HS-5 (cell line): ENCODE measurements at regions not wholly inside any gene's neighbourhood (a gene's known extent, or its start where the extent isn't known, plus 50 kb on each side); places are given as distances from the start of the nearest gene placed in this dataset.
"Not testable (repeated sequence)": the region's sequence is repeated elsewhere in the genome, so short reads cannot be mapped to it uniquely, and the experiment has no call there.

Experiments used
- DNase-seq: peaks from one replicate; pipeline ENCODE4 v3.0.0-alpha.2; 2012; ENCODE audit warnings: low read depth

DNA sequence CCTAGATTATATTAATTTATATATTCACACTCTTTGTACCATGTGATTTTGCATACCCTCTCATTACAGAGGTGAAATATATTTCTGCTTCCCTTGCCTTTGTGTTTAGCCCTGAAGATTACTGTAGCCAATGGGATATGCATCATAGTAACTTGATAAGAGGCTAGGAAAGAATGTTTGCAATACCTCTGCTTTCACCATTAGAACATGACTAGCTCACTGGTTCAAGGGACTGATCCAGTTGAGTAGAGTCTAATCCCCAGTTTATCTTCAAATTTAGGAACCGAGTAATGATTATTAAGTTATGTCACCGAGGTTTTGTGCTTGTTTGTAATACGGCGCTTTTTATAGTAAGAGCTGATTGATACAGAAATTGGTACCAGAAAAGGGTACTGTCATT, 552.6 kb upstream of the GJE1 start:
- DNase-seq: no peak

DNA sequence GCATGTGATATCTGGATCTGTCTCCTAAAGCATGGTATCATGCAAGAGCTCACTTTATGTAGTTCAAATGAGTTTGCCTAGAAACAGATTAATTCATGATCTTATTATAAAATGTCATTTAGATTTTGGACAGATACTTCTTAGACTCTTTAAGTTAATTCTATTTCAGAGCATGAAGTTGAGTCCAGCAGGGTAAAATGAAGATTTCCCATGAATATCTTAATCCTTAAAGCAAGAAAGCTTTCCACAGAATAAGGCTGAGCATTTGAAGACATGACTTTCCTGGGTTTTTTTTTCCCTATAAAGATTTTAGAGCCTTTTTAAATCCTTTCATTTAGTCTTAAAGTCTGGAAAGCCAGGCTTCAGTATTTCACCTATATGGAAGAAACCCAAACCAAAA, 556.0 kb upstream of the GJE1 start:
- DNase-seq: no peak

DNA sequence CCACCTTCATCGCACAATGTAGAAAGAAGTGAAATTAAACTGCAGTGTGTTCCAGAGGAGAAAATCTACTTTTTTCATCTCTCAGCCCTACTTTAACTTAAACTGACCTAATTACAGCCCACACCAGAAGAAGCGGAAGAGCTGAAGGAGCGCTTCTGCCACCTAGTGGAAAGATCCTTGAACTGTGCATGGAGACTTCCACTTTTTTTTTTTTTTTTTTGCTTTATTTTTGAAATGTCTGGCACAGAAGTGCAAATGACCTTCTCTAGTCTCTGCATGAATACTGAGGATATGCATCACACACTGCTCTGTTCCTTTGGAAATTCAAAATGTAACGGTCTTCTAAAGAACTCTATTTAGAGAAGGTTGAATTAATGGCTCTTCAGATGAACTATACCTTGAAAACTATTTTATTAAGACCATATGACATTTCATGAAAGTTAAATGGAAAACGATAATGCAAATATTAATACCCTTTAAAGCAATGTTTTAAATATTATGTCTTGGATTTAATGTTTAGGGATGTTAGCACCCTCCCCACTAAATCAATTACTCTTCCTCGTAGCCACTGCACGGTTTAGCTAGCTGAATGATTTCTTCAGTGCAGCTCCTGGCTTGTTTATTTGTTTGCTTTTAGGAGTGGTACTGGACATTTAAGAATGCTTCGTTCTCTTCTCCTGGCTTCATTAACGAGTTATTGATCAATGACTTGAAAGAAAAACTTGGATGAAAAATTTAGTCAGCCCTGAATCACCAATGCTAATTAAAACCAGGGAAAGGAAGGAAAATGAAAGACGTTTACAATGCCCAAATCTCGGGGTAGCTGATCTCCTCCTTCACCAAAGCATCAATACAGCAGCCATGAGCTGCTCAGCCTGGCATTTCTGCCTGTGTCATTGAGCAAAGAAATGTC, 569.6 kb upstream of the GJE1 start:
- DNase-seq: peak; percentile 89

DNA sequence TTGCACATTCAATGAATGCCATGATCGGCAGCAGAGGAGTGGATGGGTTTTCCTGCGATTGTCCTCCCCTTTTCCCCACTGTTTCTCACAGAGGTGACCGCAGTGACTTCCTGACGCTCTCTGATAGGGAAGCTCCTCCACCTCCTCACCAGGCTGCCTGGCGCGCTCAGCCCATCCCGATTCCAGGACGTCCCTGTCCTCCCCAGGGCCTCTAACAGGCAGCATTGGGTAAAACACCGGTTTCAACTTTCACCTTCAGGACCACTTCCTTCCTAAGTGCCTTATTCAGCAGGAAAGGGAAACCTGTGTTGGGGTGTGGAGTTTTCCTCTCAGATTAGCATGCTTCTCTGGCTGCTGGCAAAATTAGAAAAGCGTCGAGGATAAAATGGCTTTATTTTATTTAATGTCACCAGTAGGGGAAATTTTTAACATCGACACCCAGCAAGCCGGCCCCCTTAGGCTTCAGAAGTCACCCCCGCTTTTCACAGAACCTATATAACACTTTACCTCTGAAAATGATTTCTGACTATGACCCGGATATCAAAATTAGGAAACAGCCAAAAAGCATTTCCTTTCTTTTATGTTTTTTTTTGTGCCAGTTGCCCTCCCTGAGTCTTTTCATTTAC, 570.4 kb upstream of the GJE1 start:
- peak; percentile 10 for DNase-seq

DNA sequence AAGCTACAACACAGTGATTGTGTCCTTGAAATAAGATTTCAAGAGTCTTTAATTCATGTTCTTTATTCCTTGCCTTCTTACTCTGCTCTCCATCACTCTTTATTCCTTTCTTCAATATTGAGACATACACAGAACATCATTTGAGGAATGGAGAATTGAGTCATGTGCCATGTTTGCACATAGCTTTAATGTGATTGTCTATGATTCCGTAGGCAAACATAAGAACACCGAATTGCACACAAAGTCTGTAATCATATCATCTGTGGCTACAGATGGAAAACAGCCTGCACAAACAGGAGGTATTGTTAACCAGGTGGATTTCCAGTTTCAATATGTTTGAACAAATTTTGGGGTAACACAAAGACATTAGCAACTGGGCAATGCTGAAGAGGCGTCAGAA, 571.6 kb upstream of the GJE1 start:
- DNase-seq: no peak

DNA sequence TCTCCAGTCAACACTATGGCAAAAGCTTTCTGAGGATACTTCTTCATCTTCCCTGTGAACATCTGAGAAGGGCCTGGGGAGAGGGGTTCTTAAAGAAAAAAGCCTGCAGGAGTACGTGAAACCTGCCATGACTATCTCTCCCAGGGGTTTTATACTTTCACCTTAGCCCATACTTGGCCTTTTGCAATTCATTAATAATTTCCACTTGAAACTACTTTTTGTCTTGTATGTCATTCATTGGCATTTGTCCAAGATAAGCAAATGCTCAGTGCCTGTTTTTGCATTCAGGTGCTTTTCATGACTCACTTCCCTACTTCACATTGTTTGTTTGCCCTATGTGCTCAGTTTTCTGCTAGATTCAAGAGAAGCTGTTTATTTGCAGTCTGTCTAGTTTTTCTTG, 580.3 kb upstream of the GJE1 start:
- DNase-seq: peak; percentile 13

DNA sequence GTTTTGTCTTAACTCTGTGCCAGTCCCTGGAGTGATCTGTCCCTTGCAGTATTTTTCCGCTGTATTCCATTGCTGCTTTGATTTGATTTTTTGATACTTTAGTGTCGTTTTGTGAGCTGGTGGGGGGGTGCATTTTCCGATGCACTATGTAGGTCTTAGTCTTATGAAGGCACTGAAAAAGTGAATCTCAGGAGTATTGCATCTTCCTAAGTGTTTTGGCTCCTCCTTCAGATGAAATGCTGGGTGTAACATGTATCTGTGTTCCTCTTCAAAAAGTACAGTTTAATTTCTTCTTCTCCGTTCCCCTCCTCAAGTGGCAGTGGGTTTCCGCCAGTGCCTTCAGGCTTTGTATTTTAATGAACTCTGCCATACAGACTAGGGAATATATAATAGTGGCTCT, 580.7 kb upstream of the GJE1 start:
- DNase-seq: no peak

DNA sequence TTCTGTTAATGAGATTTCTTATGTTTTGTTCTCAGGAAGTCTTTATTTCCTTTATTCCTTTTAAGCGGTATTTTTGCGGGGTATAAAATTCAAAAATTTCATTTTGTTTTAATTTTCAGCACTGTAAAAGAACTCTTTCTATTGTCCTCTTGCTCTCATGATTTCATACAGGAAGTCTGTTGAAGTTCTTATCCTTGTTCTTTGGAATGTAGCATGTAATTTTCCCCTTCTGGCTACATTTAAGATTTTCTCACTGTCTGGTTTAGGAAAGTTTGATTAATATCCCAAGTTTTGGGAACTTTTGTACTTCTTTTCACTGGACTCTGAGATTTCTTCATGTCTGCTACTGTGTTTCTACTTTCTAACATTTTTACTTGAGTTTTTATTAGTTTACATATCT, 581.4 kb upstream of the GJE1 start:
- DNase-seq: no peak

DNA sequence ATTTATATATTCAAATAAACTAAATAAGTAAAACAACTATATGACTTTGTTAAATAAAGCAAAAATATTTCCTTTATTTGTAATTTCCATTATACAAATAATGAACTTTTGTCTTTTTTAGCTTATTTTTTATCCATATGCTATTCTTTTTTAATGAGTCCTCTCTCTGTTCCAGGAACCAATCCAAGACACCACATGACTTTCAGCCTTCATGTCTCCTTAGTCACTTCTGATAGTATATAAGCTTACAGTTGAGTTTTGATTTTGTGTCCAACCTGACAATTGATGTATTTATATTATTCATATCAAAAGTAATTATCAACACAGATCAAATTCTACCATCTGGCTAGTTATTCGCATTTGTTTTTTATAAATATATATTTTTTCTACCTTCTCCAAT, 582.3 kb upstream of the GJE1 start:
- no peak for DNase-seq

DNA sequence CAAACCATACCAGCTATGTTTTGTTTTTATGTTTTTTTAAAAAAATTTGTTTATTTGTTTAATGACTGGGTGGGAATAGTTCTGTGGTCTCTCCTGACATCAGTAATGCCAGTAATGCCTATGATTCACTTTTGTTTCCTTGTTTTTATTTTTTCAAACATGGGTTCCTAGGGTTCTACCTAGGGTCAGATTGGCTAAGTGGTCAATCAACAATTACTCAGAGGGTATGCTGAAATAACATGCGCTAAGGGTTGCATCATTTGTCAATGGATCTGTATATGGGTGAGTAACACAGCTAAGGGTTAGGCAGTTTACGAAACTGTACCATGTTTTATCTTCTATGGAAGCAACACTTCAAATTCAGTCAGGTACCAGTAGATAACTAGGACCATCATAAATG, 583.8 kb upstream of the GJE1 start:
- peak; percentile 68 for DNase-seq

DNA sequence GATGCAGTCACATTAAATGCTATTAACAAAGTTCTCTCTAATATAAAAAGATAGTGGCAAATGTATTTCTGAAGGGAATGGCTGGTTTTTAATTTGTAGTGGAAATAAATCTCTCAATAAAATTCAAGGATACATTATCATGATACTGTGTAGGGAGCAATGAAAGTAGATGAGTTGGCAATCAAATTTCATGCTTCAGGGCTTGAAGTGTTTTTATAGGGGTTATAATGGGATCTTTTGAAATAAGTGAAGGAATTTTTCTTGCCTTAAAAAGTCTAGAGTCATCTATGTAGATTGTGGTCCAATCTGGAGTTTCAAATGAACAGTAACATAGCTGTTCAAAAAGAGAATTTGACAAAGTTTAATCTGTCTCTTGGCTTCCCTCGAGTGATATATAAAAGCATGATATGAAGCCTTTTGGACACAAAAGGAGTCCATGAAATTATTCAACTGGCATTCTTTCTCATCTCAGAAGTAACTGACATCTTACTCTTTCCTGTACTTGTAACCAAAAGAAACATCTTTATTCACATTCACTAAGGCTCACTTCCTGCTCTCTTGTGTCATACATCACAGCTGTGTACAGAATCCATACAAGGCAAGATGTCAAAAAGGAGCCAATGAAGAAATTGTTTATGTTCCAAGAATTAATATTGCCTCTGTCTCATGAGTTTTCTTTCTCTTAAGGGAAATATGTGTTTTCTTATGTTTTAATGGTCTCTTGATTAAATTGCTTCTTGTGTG, 591.0 kb upstream of the GJE1 start:
- DNase-seq: no peak

DNA sequence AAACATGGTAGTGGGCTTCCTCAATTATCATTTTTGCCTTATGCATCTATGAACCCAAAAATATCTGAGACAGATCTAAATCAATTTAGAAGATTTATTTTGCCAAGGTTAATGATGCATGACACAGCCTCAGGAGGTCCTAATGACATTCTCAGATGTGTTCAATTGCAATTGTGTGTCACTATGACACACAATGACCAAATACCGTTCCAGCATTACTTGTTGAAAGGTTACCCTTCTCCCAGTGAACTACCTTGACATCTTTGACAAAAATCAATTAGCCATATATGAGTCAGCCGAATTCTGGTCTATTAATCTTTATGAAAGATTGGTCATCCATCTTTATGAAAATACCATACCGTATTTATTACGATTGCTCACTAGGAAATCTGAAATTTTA, 592.5 kb upstream of the GJE1 start:
- DNase-seq: no peak

DNA sequence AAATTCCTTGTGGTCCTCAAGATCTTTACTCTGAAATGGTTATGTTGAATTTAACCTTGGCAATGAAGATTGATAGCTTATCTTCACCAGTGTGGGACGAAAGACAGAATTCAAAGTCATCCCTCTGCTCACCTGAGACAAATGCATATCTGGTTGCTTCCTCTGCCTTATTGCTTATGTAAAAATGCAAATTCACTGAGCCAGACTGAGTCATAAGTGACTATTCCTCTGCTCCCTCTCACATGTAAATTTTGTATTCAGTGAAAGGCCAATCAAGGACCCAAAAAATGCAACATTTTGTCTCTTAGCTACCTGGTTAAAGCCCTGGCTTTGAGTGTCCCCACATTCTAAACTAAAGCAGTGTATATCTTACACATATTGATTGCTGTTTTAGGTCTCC, 593.1 kb upstream of the GJE1 start:
- no peak for DNase-seq

DNA sequence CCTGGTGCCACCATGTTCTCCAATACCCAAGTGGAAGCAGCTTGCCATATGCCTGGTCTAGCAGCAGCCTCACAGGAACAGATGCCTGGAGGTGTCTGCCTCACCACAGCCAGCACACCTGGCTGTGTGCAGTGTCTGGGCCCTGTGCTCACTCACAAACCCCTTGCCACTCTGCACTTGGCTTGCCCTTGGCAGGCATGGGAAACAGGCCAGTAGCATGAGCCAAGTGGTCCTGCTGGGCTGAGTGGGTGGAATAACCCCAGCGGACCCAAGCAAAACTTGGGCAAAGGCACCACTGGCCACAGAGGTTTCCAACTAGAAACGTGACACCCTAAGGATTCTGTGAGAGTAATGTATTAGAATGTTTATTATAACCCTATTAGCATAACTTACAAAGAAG, 600.5 kb upstream of the GJE1 start:
- no peak for DNase-seq

DNA sequence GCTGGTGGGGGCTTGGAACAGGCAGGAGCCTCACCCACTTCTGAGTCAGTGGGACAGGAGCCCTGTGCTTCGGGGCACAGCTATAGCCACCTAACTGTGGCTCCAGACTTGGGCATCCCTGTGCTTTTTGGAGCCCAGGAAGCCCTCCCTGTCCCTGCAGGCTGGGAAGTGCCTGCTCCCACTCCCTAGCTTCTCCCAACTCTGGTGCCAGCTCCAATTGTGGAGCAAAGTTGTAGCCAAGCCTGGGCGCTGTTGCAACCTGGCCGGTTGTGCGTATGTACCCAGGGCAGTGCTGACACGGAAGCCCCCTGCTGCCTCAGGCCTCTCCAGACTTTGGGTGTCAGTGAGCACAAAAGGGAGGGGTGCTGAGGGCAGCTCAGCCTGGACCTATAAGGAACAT, 601.7 kb upstream of the GJE1 start:
- no peak for DNase-seq

DNA sequence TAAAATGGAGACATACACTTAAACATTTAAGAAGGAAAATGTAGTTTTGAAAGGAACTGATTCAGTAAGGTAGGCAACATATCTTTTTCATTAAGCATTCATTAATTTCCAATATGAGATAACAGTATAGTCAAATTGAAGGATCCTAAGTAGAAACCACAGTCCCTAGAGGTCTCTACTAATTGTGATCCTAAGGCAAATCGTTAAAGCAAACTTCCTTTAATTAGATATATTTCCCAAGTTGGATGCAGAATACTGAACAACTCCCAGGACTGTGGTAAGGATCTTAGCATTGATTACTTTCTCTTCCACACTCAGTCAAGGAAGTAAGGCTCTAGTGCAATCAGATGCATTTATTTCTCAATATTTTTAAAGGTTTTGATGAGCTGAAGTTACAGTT, 604.1 kb upstream of the GJE1 start:
- no peak for DNase-seq

DNA sequence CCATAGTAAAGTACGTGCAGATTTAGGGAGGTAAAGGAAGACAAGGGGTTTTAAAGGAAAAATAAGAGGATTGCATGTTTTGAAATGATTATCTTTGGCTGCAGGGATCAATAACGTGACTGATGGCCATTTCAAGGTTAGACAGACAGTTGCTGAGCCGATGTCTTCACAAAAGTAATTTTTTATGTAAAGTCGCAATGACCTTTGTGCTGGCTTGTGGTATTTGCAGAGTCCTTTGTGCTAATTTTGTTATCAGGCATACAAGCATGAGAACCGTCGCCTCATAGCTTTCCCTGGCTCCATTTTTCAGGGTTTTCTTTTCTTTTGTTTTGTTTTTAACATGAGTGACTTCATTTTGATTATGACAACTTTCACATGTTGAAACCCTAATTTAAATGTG, 605.7 kb upstream of the GJE1 start:
- DNase-seq: no peak

DNA sequence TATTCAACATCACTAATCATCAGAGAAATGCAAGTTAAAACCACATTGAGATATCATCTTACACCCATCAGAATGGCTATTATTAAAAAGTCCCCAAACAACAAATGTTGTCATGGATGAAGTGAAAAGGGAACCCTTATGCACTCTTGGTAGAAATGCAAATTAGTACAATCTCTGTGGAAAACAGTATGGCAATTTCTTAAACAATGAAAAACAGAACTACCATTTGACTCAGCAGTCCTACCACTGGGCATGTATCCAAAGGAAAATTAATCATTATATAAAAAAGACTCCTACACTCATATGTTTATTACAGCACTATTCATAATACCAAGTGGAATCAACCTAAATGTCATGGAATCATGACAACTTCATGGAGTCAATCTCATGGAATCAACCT, 611.3 kb upstream of the GJE1 start:
- no peak for DNase-seq

DNA sequence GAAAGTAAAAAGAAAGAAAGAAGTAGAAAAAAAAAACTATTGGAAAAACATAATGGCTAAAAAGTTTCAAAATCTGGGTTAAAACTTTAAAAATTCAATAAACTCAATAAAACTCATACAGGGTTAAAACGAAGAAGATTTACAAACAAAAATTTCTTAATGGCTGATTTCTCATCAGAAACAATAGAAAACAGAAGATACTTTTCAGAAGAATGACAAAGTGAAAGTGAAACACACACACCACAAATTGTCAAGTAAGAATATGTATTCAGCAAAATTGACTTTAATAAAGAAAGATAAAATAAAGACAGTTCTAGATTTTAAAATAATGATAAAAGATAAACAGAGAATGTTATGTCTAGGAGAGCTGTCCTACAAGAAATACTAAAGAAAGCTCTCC, 618.9 kb upstream of the GJE1 start:
- DNase-seq: no peak

DNA sequence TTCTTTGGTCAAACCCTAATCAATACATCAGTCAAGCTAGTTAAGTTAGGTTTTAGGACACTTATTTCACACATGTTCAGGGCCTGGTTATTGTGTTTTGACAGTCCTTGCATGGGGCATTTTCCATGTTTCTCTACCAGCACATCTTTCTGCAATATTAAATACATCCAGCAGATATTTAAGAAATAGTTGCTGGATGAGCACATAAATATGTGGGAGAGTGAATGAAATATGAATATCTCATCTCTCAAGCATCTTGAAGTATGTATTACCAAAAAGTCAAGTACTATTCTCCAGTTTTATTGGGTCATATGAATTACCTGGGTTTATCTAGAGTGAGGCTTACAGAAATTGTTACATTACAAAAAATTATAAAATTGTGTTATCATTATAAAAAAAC, 621.9 kb upstream of the GJE1 start:
- no peak for DNase-seq

DNA sequence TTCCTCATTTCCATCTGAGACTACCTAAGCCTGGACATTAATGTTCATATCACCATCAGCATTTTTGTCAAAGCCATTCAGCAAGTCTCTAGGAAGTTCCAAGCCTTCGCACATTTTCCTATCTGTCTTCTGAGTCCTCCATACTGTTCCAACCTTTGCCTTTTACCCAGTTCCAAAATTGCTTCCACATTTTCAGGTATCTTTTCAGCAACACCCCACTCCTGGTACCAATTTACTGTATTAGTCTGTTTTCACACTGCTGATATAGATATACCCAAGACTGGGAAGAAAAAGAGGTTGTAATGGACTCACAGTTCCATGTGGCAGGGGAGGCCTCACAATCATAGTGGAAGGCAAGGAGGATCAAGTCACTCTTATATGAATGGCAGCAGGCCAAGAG, 626.7 kb upstream of the GJE1 start:
- not testable (repeated sequence) for DNase-seq

DNA sequence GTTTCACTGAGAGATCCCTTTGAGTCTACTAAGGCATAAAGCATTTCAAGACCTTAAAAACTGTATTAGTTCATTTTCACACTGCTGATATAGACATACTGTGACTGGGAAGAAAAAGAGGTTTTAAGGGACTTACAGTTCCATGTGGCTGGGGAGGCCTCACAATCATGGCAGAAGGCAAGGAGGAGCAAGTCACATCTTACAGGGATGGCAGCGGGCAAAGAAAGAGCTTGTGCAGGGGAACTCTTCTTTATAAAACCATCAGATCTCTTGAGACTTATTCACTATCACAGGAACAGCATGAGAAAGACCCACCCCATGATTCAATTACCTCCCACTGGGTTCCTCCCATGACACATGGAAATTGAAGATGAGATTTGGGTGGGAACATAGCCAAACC, 628.4 kb upstream of the GJE1 start:
- DNase-seq: not testable (repeated sequence)

DNA sequence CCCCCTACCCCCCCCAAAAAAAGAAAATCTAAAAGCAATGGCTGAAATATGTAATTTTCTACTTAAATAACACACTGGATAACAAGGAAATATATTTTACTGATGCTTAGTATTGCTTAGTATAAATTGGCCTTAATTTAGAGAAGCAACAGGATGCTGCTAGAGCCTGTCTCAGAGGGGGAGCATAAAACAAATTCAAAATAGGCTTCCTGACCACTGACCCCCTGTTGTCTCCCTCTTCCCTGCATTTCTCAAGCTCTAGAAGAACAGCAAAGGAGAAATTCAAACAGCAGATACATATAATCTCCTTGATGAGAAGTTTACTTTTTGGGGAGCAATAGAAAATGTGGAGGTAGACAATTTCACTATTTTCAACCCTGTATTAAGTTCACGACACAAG, 631.1 kb upstream of the GJE1 start:
- DNase-seq: no peak
